ENCODE measurements at regions not wholly inside any gene's neighbourhood (a gene's known extent, or its start where the extent isn't known, plus 50 kb on each side); places are given as distances from the start of the nearest gene placed in this dataset.
A peak's percentile ranks its signal among the peaks of the same experiment; 100 is the strongest.
"Not testable (repeated sequence)": the region's sequence is repeated elsewhere in the genome, so short reads cannot be mapped to it uniquely, and the experiment has no call there.

DNA sequence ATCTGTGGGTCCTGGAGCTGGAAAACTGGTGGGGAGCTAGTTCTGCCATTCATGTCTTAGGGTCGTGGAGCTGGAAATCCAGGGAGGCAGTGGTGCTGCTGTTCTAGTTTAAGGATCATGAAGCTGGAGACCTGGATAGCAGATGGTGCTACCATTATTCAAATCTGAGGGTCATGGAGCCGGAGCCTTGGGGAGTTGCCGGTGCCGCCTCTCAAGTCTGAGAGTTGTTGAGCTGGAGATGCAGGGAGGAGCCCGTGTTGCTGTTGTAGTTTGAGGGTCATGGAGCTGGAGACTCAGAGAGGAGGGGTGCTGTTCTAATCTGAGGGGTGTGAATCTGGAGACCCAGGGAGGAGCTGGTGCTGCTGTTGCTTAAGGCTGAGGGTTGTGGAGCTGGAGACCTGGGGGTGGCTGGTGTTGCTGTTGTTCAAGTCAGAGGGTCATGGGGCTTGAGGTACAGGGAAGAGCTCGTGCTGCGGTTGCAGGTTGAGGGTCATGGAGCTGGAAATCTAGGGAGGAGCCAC, 86.0 kb upstream of the ZNF479 start:
- no peaks in the 10 kb centered on the region for H3K27me3 ChIP-seq
- peak in 1 of 2 donors; percentile 41 for DNase-seq (ENCODE audit: low spot score in 2 of 2)
- peaks cover 25 to 67% of the 10 kb centered on the region in 2 donors for H3K9me3 ChIP-seq

DNA sequence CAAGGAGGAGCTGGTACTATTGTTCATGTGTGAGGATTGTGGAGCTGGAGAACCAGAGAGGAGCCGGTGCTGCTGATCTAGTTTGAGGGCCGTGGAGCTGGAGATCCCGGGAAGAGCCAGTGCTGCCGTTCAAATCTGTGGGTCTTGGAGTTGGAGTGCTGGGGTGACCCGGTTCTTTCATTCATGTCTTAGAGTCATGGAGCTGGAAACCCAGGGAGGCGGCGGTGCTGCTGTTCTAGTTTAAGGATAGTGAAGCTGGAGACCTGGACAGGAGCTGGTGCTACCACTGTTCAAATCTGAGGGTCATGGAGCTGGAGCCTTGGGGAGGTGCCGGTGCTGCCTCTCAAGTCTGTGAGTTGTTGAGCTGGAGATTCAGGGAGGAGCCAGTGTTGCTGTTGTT, 88.5 kb upstream of the ZNF479 start:
- H3K4me1 ChIP-seq = no peaks in the 10 kb centered on the region
- H3K36me3 ChIP-seq = no peaks in the 10 kb centered on the region
- H3K27me3 ChIP-seq = no peaks in the 10 kb centered on the region
- H3K27ac ChIP-seq = no peak overlapping the region
- TF ChIP-seq POLR2AphosphoS5 (IDR thresholded peaks at IDR 0.05) = no peak
- TF ChIP-seq, protein P1, sequence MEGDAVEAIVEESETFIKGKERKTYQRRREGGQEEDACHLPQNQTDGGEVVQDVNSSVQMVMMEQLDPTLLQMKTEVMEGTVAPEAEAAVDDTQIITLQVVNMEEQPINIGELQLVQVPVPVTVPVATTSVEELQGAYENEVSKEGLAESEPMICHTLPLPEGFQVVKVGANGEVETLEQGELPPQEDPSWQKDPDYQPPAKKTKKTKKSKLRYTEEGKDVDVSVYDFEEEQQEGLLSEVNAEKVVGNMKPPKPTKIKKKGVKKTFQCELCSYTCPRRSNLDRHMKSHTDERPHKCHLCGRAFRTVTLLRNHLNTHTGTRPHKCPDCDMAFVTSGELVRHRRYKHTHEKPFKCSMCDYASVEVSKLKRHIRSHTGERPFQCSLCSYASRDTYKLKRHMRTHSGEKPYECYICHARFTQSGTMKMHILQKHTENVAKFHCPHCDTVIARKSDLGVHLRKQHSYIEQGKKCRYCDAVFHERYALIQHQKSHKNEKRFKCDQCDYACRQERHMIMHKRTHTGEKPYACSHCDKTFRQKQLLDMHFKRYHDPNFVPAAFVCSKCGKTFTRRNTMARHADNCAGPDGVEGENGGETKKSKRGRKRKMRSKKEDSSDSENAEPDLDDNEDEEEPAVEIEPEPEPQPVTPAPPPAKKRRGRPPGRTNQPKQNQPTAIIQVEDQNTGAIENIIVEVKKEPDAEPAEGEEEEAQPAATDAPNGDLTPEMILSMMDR (IDR thresholded peaks at IDR 0.05) = no peak
- TF ChIP-seq POLR2A (IDR thresholded peaks at IDR 0.05) = no peak
- no peak overlapping the region for H3K4me3 ChIP-seq
- H3K9me3 ChIP-seq = peaks cover 24 to 78% of the 10 kb centered on the region in 2 donors
- DNase-seq (ENCODE audit: low spot score in 2 of 2) = no peak
- intact Hi-C loops (cut with DNase I; ENCODE audit: low total_unique reads) = no loop called here

More for the DNA sequence above, 86.0 kb upstream of the ZNF479 start:
- Histone ChIP-seq H3K4me3 (no peak overlapping the region), H3K27ac (no peak overlapping the region), H3K36me3 (no peaks in the 10 kb centered on the region), H3K4me1 (no peaks in the 10 kb centered on the region)
- TF ChIP-seq, protein P1 (IDR thresholded peaks at IDR 0.05) = no peak
- TF ChIP-seq POLR2A (IDR thresholded peaks at IDR 0.05) (no peak), POLR2AphosphoS5 (IDR thresholded peaks at IDR 0.05) (no peak)
- intact Hi-C loops (cut with DNase I; ENCODE audit: low total_unique reads) = no loop called here

DNA sequence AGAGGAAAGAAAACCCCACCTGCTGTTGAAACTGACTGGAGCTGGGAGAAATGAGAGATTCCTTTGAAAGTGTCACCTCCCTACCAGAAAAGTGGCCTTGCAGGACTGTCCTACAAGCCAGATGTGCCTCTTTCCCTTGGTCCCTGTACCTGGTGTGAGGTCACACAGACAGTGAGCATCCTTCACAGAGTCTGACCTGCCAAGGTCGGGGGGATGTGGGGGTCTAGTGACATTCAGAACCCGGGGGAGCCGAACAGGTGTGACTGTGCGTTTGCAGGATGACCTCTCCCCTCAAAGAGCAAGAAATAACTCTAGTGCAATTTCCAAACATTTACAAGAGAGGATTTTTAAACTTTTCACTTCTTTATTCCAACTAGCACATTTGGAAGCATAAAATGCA, 93.4 kb upstream of the ZNF479 start:
- intact Hi-C loops (cut with DNase I; ENCODE audit: low total_unique reads) = no loop called here
- Histone ChIP-seq H3K4me3 (no peak overlapping the region), H3K4me1 (no peaks in the 10 kb centered on the region), H3K36me3 (no peaks in the 10 kb centered on the region), H3K27me3 (no peaks in the 10 kb centered on the region), H3K9me3 (peaks cover 15 to 46% of the 10 kb centered on the region in 2 donors), H3K27ac (no peak overlapping the region)
- no peak for TF ChIP-seq POLR2AphosphoS5 (IDR thresholded peaks at IDR 0.05)
- TF ChIP-seq, protein P1 (IDR thresholded peaks at IDR 0.05) = no peak
- TF ChIP-seq POLR2A (IDR thresholded peaks at IDR 0.05) = no peak
- no peak for DNase-seq (ENCODE audit: low spot score in 2 of 2)

DNA sequence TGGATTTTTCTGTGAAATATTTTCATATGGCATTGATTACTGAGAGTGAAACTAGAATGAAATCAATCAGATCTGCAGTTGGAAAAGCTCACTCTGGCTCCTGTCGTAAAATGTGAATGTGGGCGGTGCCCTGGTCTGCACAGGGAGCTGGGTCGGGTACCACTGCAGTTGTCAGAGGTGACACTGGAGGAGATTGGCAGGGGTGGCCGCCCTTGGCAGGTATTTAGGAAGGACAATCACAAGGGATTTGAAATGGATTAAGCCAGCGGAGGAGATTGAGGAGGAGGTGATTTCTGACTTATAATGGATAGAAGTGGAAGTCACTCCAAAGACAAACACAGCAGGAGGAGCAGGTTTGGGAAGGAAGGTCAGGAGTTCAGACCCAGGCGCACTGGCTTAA, 109.0 kb upstream of the ZNF479 start:
- intact Hi-C loops (cut with DNase I; ENCODE audit: low total_unique reads); H3K27me3 ChIP-seq; H3K36me3 ChIP-seq; H3K27ac ChIP-seq; H3K4me3 ChIP-seq; H3K4me1 ChIP-seq; DNase-seq (ENCODE audit: low spot score in 2 of 2): not testable (repeated sequence)
- peaks cover 62 to 95% of the 10 kb centered on the region in 2 donors for H3K9me3 ChIP-seq

DNA sequence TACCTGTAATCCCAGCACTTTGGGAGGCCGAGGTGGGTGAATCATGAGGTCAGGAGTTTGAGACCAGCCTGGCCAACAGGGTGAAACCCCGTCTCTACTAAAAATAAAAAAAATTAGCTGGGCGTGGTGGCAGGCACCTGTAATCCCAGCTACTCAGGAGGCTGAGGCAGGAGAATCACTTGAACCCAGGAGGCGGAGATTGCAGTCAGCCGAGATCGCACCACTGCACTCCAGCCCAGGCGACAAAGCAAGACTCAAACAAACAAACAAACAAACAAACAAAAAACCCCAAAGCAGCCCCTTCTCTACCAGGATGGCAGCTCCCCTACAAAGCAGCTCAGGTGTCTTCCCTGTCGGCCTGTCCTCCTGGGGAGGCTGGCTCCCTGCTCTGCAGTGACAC, 111.3 kb upstream of the ZNF479 start:
- DNase-seq (ENCODE audit: low spot score in 2 of 2); intact Hi-C loops (cut with DNase I; ENCODE audit: low total_unique reads); H3K36me3 ChIP-seq; H3K27ac ChIP-seq; H3K4me3 ChIP-seq; H3K4me1 ChIP-seq; H3K27me3 ChIP-seq: not testable (repeated sequence)
- peaks cover 47 to 96% of the 10 kb centered on the region in 2 donors for H3K9me3 ChIP-seq

DNA sequence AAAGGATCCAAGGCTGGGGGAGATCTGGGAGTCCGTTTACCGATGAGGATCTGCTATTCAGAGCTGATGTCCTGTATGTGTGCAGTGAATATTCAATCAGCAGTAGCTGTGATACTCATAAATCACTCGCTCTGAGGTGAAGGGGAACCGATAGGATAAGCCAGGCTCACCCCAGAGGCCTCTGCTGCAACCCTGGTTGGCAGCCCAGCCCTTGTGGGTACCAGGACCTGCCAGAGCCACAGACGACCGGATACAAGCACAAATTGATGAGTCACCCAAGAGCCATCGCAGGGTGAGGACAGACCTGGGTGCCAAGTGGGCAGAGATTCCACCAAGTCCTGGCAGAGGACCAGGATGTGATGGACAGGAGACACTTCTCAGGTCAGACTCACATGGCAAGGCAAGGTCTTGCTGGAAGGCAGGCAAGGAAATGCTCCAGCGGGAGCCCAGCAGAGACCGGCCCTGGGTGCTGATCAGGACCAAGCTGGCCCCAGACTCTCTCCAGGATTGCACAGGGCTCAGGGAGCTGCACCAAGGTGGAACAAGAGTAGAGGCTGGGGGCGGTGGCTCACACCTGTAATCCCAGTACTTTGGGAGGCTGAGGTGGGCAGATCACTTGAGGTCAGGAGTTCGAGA, 112.2 kb upstream of the ZNF479 start:
- H3K27ac ChIP-seq; DNase-seq (ENCODE audit: low spot score in 2 of 2); H3K27me3 ChIP-seq; H3K4me1 ChIP-seq; intact Hi-C loops (cut with DNase I; ENCODE audit: low total_unique reads); H3K4me3 ChIP-seq; H3K36me3 ChIP-seq: not testable (repeated sequence)
- peaks cover 42 to 95% of the 10 kb centered on the region in 2 donors for H3K9me3 ChIP-seq

Measured in breast epithelium (tissue), 4 donors.